ENCODE measurements at regions not wholly inside any gene's neighbourhood (a gene's known extent, or its start where the extent isn't known, plus 50 kb on each side); places are given as distances from the start of the nearest gene placed in this dataset.

DNA sequence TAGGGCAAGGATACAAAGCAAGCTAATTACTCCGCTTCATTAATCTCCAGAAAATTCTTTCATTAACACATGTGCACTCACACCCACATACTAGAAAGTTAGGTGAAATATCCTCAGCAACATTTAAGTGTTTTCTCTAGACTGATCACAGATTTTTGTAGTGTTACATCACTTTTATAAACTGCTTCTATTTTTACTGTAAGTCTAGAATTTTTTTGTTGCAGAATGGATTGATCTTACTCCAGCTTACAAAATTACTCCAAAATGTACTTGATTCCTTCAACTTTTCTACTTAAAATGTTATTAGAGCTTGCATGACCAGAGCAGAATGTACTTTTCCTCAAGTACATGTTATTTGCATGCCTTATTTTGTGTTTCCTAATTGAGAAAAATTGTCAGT, 2325.2 kb downstream of the PCDH7 start:
- H3K27me3 ChIP-seq (ENCODE audit: control insufficient read depth in 2 of 2, insufficient read depth in 2 of 2, low read length in 2 of 2): no peaks in the 10 kb centered on the region
- H3K79me2 ChIP-seq (ENCODE audit: insufficient read depth, low read length): no peaks in the 10 kb centered on the region
- no peak overlapping the region for H3K27ac ChIP-seq (ENCODE audit: low read depth in 1 of 2, low read length in 2 of 2)
- no peak for DNase-seq
- H3K9ac ChIP-seq (ENCODE audit: insufficient read depth, low read length, poor library complexity, severe bottlenecking): no peak overlapping the region
- H3K4me1 Mint-ChIP-seq: no peaks in the 10 kb centered on the region
- no peaks in the 10 kb centered on the region for H3K36me3 ChIP-seq (replicated peaks in 1 of 2; ENCODE audit: control insufficient read depth in 1 of 2, insufficient read depth in 2 of 2, low read length in 2 of 2)
- no peaks in the 10 kb centered on the region for H3K36me3 Mint-ChIP-seq
- H3K4me1 ChIP-seq (ENCODE audit: control insufficient read depth in 1 of 2, insufficient read depth in 2 of 2, low read length in 2 of 2): no peaks in the 10 kb centered on the region
- intact Hi-C loops (cut with micrococcal nuclease): no loop called here
- H3K9me3 ChIP-seq (replicated peaks in 1 of 2; ENCODE audit: control insufficient read depth in 1 of 2, insufficient read depth in 1 of 2, low read length in 2 of 2): no peaks in the 10 kb centered on the region
- H3K27me3 Mint-ChIP-seq (ENCODE audit: low read depth in 3 of 3): no peaks in the 10 kb centered on the region
- no peak overlapping the region for H3K4me3 ChIP-seq (replicated peaks in 1 of 3; ENCODE audit: low read depth in 2 of 3, low read length in 3 of 3)
- H2AFZ ChIP-seq (ENCODE audit: insufficient read depth, low read depth, low read length, poor library complexity, severe bottlenecking): no peak overlapping the region
- no peak overlapping the region for H3K4me2 ChIP-seq (replicated peaks; ENCODE audit: extremely low read depth, low read length, poor library complexity, severe bottlenecking)
- peaks cover 0 to 2% (median 0%) of the 10 kb centered on the region in 7 donors for H3K9me3 Mint-ChIP-seq
- WGBS (ENCODE audit: insufficient coverage): no CpG with 5 or more reads among the region's 1 CpG
- TF ChIP-seq, protein P1, sequence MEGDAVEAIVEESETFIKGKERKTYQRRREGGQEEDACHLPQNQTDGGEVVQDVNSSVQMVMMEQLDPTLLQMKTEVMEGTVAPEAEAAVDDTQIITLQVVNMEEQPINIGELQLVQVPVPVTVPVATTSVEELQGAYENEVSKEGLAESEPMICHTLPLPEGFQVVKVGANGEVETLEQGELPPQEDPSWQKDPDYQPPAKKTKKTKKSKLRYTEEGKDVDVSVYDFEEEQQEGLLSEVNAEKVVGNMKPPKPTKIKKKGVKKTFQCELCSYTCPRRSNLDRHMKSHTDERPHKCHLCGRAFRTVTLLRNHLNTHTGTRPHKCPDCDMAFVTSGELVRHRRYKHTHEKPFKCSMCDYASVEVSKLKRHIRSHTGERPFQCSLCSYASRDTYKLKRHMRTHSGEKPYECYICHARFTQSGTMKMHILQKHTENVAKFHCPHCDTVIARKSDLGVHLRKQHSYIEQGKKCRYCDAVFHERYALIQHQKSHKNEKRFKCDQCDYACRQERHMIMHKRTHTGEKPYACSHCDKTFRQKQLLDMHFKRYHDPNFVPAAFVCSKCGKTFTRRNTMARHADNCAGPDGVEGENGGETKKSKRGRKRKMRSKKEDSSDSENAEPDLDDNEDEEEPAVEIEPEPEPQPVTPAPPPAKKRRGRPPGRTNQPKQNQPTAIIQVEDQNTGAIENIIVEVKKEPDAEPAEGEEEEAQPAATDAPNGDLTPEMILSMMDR (IDR thresholded peaks at IDR 0.05): no peak
- no peak overlapping the region for H3K27ac Mint-ChIP-seq
- no peaks in the 10 kb centered on the region for H4K20me1 ChIP-seq (ENCODE audit: insufficient read depth, low read length)
- H3K4me3 Mint-ChIP-seq: no peak overlapping the region

DNA sequence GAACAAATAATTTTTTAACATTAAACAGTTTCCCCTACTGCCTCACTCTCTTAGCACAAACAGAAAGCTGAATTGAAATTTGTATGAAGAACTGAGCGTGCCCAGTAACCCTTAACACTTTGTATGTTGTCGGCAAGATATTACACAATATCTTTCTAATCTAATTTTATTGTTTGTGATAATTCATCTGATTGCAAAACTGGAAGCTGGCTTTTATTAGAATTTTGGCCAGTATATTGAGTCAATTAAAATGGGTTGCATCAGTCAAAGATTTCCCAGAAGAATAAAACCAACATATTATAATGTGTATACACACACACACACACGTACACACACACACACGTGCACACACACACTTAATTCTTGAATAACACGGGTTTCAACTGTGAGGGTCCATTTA, 2332.1 kb downstream of the PCDH7 start:
- H3K4me2 ChIP-seq (replicated peaks; ENCODE audit: extremely low read depth, low read length, poor library complexity, severe bottlenecking): no peak overlapping the region
- no peak overlapping the region for H3K27ac Mint-ChIP-seq

More for the DNA sequence above, 2332.1 kb downstream of the PCDH7 start:
- no peaks in the 10 kb centered on the region for H3K4me1 ChIP-seq (ENCODE audit: control insufficient read depth in 1 of 2, insufficient read depth in 2 of 2, low read length in 2 of 2)
- Mint-ChIP-seq H3K4me1 (no peaks in the 10 kb centered on the region), H3K27me3 (ENCODE audit: low read depth in 3 of 3) (no peaks in the 10 kb centered on the region), H3K9me3 (peaks cover 0 to 2% (median 0%) of the 10 kb centered on the region in 7 donors), H3K36me3 (no peaks in the 10 kb centered on the region), H3K4me3 (no peak overlapping the region)
- no peaks in the 10 kb centered on the region for H4K20me1 ChIP-seq (ENCODE audit: insufficient read depth, low read length)
- H3K79me2 ChIP-seq (ENCODE audit: insufficient read depth, low read length): no peaks in the 10 kb centered on the region
- no peaks in the 10 kb centered on the region for H3K27me3 ChIP-seq (ENCODE audit: control insufficient read depth in 2 of 2, insufficient read depth in 2 of 2, low read length in 2 of 2)
- no peak overlapping the region for H3K9ac ChIP-seq (ENCODE audit: insufficient read depth, low read length, poor library complexity, severe bottlenecking)
- intact Hi-C loops (cut with micrococcal nuclease): no loop called here
- no peaks in the 10 kb centered on the region for H3K9me3 ChIP-seq (replicated peaks in 1 of 2; ENCODE audit: control insufficient read depth in 1 of 2, insufficient read depth in 1 of 2, low read length in 2 of 2)
- no peak overlapping the region for H3K4me3 ChIP-seq (replicated peaks in 1 of 3; ENCODE audit: low read depth in 2 of 3, low read length in 3 of 3)
- no peak for DNase-seq
- 90% methylated on average over 3 of the region's 5 CpGs for WGBS (ENCODE audit: insufficient coverage)
- TF ChIP-seq, protein P1 (IDR thresholded peaks at IDR 0.05): no peak
- no peak overlapping the region for H2AFZ ChIP-seq (ENCODE audit: insufficient read depth, low read depth, low read length, poor library complexity, severe bottlenecking)
- no peaks in the 10 kb centered on the region for H3K36me3 ChIP-seq (replicated peaks in 1 of 2; ENCODE audit: control insufficient read depth in 1 of 2, insufficient read depth in 2 of 2, low read length in 2 of 2)
- H3K27ac ChIP-seq (ENCODE audit: low read depth in 1 of 2, low read length in 2 of 2): no peak overlapping the region
